HepG2 (cell line): ENCODE measurements at regions not wholly inside any gene's neighbourhood (a gene's known extent, or its start where the extent isn't known, plus 50 kb on each side); places are given as distances from the start of the nearest gene placed in this dataset.

Experiments used
- ATAC-seq: fragments of 200-7000 bp; cut with Tn5 transposase; 3 replicates; pipeline ENCODE4 v1.9.1; 2020; ENCODE audit warnings: mild to moderate bottlenecking, moderate library complexity
- BruUV-seq: library from RNA; stranded (reverse); fragments of 400-500 nt; replicated peaks from 2 replicates; lab custom pipeline; 2021; lab: Mats Ljungman, UMichigan
- CTCF ChIA-PET: fragments of 300-600 bp; formaldehyde crosslinking; extraction: SDS; loops from one replicate; lab custom pipeline; 2021; ENCODE audit warnings: low total read pairs, inconsistent platforms, low intra/inter-chr PET ratio; lab: Yijun Ruan, JAX
- POLR2A ChIA-PET: fragments of 350-600 bp; sonication (Branson Sonifier 250); formaldehyde crosslinking; loops from one replicate; lab custom pipeline; 2020; ENCODE audit warnings: antibody characterized with exemption, inconsistent platforms; lab: Yijun Ruan, JAX
- DNase-seq: peaks from one replicate; pipeline ENCODE4 v3.0.0-alpha.2; 2015; ENCODE audit warnings: low spot score
- FAIRE-seq: peaks from 3 replicates; lab custom pipeline; 2011; peaks lifted over from hg19 to GRCh38; lab: Jason Lieb, UNC
- H2AFZ ChIP-seq: one replicate; pipeline ENCODE4 v1.6.1; 2011; ENCODE audit warnings: low read length, inconsistent platforms
- H3K27ac ChIP-seq: fragments of 300-600 bp; 3 replicates; pipeline ENCODE4 v1.8.0; 2011; ENCODE audit warnings: mixed run types, mild to moderate bottlenecking, mixed read lengths, low read length, inconsistent platforms; ENCODE audit not compliant: insufficient read depth; ENCODE audit errors: extremely low read length
- H3K27me3 ChIP-seq, 2 experiments: fragments of 200-600 bp in 1 of 2; 2 replicates in 1 of 2; 3 replicates in 1 of 2; pipeline versions ENCODE4 v1.6.0 to v1.8.0; 2011; ENCODE audit warnings: low read length in 2 of 2, mild to moderate bottlenecking in 2 of 2, moderate library complexity in 2 of 2, inconsistent platforms in 1 of 2; ENCODE audit not compliant: insufficient read depth in 2 of 2, control insufficient read depth in 1 of 2
- H3K36me3 ChIP-seq, 2 experiments: fragments of 200-600 bp in 1 of 2; replicated peaks in 1 of 2; 2 replicates in 1 of 2; 3 replicates in 1 of 2; pipeline versions ENCODE4 v1.5.1 to v1.8.0; 2011; ENCODE audit warnings: low read length in 2 of 2, inconsistent platforms in 1 of 2; ENCODE audit not compliant: insufficient read depth in 2 of 2, control insufficient read depth in 1 of 2
- H3K4me1 ChIP-seq: 2 replicates; pipeline ENCODE4 v1.5.1; 2012; ENCODE audit warnings: low read length, inconsistent platforms; ENCODE audit not compliant: insufficient read depth
- H3K4me2 ChIP-seq: 2 replicates; pipeline ENCODE4 v1.6.0; 2011; ENCODE audit warnings: low read depth, low read length, inconsistent platforms
- H3K4me3 ChIP-seq, 3 experiments: fragments of 200-600 bp in 1 of 3; sonication (generic), shearing (Covaris generic) in 1 of 3; replicated peaks in 1 of 3; 2 replicates each; pipeline ENCODE4 v1.5.1; 2011 to 2016; ENCODE audit warnings: low read length in 3 of 3, inconsistent platforms in 2 of 3, low read depth in 2 of 3, mild to moderate bottlenecking in 2 of 3, control low read depth in 1 of 3, mixed read lengths in 1 of 3; ENCODE audit not compliant: insufficient read depth in 1 of 3
- H3K79me2 ChIP-seq: one replicate; pipeline ENCODE4 v1.6.1; 2011; ENCODE audit warnings: low read length, inconsistent platforms; ENCODE audit not compliant: insufficient read depth
- H3K9ac ChIP-seq: 2 replicates; pipeline ENCODE4 v1.6.0; 2011; ENCODE audit warnings: mild to moderate bottlenecking, low read depth, low read length, inconsistent platforms; ENCODE audit not compliant: insufficient read depth
- H3K9me3 ChIP-seq: 2 replicates; pipeline ENCODE4 v1.5.1; 2012; ENCODE audit warnings: mild to moderate bottlenecking, low read length
- H4K20me1 ChIP-seq: 2 replicates; pipeline ENCODE4 v1.6.0; 2011; ENCODE audit warnings: inconsistent platforms, mild to moderate bottlenecking, low read length, moderate library complexity; ENCODE audit not compliant: insufficient read depth
- ATF5 ChIP-seq: sonication (generic); formaldehyde crosslinking; IDR thresholded peaks from 2 replicates; pipeline ENCODE4 v1.4.0; 2020; ENCODE audit warnings: mild to moderate bottlenecking, low read depth, missing genetic modification reagents
- EHMT2 ChIP-seq: fragments of 200-600 bp; sonication (generic); IDR thresholded peaks from 2 replicates; pipeline ENCODE4 v1.7.0; 2017; ENCODE audit warnings: antibody characterized with exemption, low read depth, low read length, borderline replicate concordance
- EP300 ChIP-seq, 3 experiments: sonication (generic) in 1 of 3; formaldehyde crosslinking in 1 of 3; IDR thresholded peaks; 2 replicates each; pipeline versions ENCODE4 v1.5.1 to v1.6.1; 2011 to 2020; ENCODE audit warnings: low read depth in 2 of 3, low read length in 2 of 3, borderline replicate concordance in 1 of 3, improper control_type of control experiment in 1 of 3, mild to moderate bottlenecking in 1 of 3, missing genetic modification reagents in 1 of 3, moderate library complexity in 1 of 3
- ESRRA ChIP-seq: sonication (generic); formaldehyde crosslinking; IDR thresholded peaks from 2 replicates; pipeline ENCODE4 v1.5.1; 2020; ENCODE audit warnings: mild to moderate bottlenecking, low read depth, missing genetic modification reagents
- ETV6 ChIP-seq: sonication (generic); formaldehyde crosslinking; conservative IDR thresholded peaks from 2 replicates; pipeline ENCODE4 v1.4.0; 2020; ENCODE audit warnings: missing genetic modification reagents
- HNRNPUL1 ChIP-seq: fragments of 200-400 bp; formaldehyde crosslinking; IDR thresholded peaks from 2 replicates; pipeline ENCODE4 v1.6.1; 2017; ENCODE audit warnings: low read depth, mild to moderate bottlenecking, low read length, moderate library complexity
- ISL2 ChIP-seq: sonication (generic); formaldehyde crosslinking; IDR thresholded peaks from 2 replicates; pipeline ENCODE4 v1.5.0; 2020; ENCODE audit warnings: missing genetic modification reagents
- KLF16 ChIP-seq, 2 experiments: sonication (generic) in 1 of 2; formaldehyde crosslinking in 1 of 2; IDR thresholded peaks; 2 replicates each; pipeline versions ENCODE4 v1.6.1 to v1.8.0; 2016 to 2023; ENCODE audit warnings: missing genetic modification reagents in 2 of 2, missing compliant biosample characterization in 1 of 2
- REL ChIP-seq: sonication (generic); formaldehyde crosslinking; conservative IDR thresholded peaks from 2 replicates; pipeline ENCODE4 v1.8.0; 2022; ENCODE audit warnings: mild to moderate bottlenecking, missing genetic modification reagents, moderate library complexity
- RFX3 ChIP-seq: IDR thresholded peaks from 2 replicates; pipeline ENCODE4 v1.6.1; 2016; ENCODE audit warnings: missing biosample characterization, missing genetic modification reagents
- RNF2 ChIP-seq: fragments of 450-650 bp; conservative IDR thresholded peaks from 2 replicates; pipeline ENCODE4 v1.6.1; 2016; ENCODE audit warnings: low read depth
- SOX13 ChIP-seq, 3 experiments: fragments of 450-650 bp in 1 of 3; sonication (generic) in 1 of 3; formaldehyde crosslinking in 1 of 3; IDR thresholded peaks in 2 of 3; conservative IDR thresholded peaks in 1 of 3; 2 replicates each; pipeline versions ENCODE4 v1.5.0 to v1.6.1; 2016 to 2020; ENCODE audit warnings: antibody characterized with exemption in 1 of 3, mild to moderate bottlenecking in 1 of 3, missing compliant biosample characterization in 1 of 3, missing genetic modification reagents in 1 of 3, moderate library complexity in 1 of 3
- TCF12 ChIP-seq, 2 experiments: fragments of 450-650 bp in 1 of 2; sonication (generic) in 1 of 2; formaldehyde crosslinking in 1 of 2; IDR thresholded peaks; 2 replicates each; pipeline versions ENCODE4 v1.6.1 to v1.8.0; 2017 to 2022; ENCODE audit warnings: antibody characterized with exemption in 1 of 2, mild to moderate bottlenecking in 1 of 2, missing genetic modification reagents in 1 of 2, moderate library complexity in 1 of 2
- ZFP82 ChIP-seq: sonication (generic); formaldehyde crosslinking; IDR thresholded peaks from 2 replicates; pipeline ENCODE4 v1.5.1; 2020; ENCODE audit warnings: mild to moderate bottlenecking, missing genetic modification reagents, borderline replicate concordance
- ZNF280D ChIP-seq: sonication (generic); formaldehyde crosslinking; IDR thresholded peaks from 2 replicates; pipeline ENCODE4 v1.5.1; 2020; ENCODE audit warnings: mild to moderate bottlenecking, missing genetic modification reagents
- ZNF326 ChIP-seq: sonication (generic); formaldehyde crosslinking; IDR thresholded peaks from 2 replicates; pipeline ENCODE4 v1.4.0; 2020; ENCODE audit warnings: missing genetic modification reagents, borderline replicate concordance
- ZSCAN22 ChIP-seq: sonication (generic); formaldehyde crosslinking; IDR thresholded peaks from 2 replicates; pipeline ENCODE4 v1.4.0; 2020; ENCODE audit warnings: mild to moderate bottlenecking, missing genetic modification reagents
- WGBS: methylation state at CpG from one replicate; pipeline ENCODE4 v1.1.6; 2017; ENCODE audit warnings: low lambda C conversion rate; 5-methylcytosine and 5-hydroxymethylcytosine counted together
- in situ Hi-C: cut with HindIII; loops from 2 replicates; pipeline ENCODE4 v1.10.0; 2017; ENCODE audit warnings: low pct_unique_long_range_greater_than_20kb; ENCODE audit not compliant: extremely low pct_ligation_motif_present
- intact Hi-C: fragments of 100-400 bp; cut with micrococcal nuclease; formaldehyde crosslinking; loops from one replicate; pipeline ENCODE4 v1.10.0; 2022; ENCODE audit not compliant: unreplicated experiment

- in situ Hi-C loops = no loop called here
- BruUV-seq = no TSS peak
- H3K4me3 ChIP-seq = no peak overlapping the region
- intact Hi-C loops = no loop called here
- H3K27ac ChIP-seq = no peak overlapping the region
- no peaks in the 10 kb centered on the region for H3K4me1 ChIP-seq
- FAIRE-seq (no peak), DNase-seq (no peak), ATAC-seq (no peak)
- no peaks in the 10 kb centered on the region for H3K36me3 ChIP-seq
- 56% methylated on average over 3 of the region's 3 CpGs for WGBS
- H3K79me2 ChIP-seq = no peaks in the 10 kb centered on the region
- H3K9ac ChIP-seq = no peak overlapping the region
- POLR2A ChIA-PET = no interaction called here
- H4K20me1 ChIP-seq = no peaks in the 10 kb centered on the region
- CTCF ChIA-PET = no interaction called here
- no peaks in the 10 kb centered on the region for H3K27me3 ChIP-seq
- no peak overlapping the region for H3K4me2 ChIP-seq
- H3K9me3 ChIP-seq = no peaks in the 10 kb centered on the region
- TF ChIP-seq ZNF326 = no peak
- TF ChIP-seq ISL2 (CRISPR knock-in tag) = no peak
- TF ChIP-seq ZFP82 (CRISPR knock-in tag) = no peak
- TF ChIP-seq EP300 (IDR thresholded peaks at IDR 0.05; ENCODE audit: low read depth in 2 of 2, low read length in 2 of 2) = no peak
- TF ChIP-seq EP300 (CRISPR knock-in tag; IDR thresholded peaks at IDR 0.05; ENCODE audit: borderline replicate concordance) = no peak
- no peak for TF ChIP-seq ESRRA (CRISPR knock-in tag)
- no peak for TF ChIP-seq RNF2
- no peak for TF ChIP-seq ATF5 (CRISPR knock-in tag)
- no peak for TF ChIP-seq ZSCAN22 (CRISPR knock-in tag)
- no peak for TF ChIP-seq KLF16 (CRISPR knock-in tag; IDR thresholded peaks at IDR 0.05)
- no peak for TF ChIP-seq ZNF280D (CRISPR knock-in tag)
- TF ChIP-seq REL (CRISPR knock-in tag) = no peak
- TF ChIP-seq HNRNPUL1 = no peak
- no peak for TF ChIP-seq SOX13 (IDR thresholded peaks at IDR 0.05)
- TF ChIP-seq SOX13 (CRISPR knock-in tag; conservative IDR thresholded peaks at IDR 0.05 in 1 of 2, IDR thresholded peaks at IDR 0.05 in 1 of 2) = no peak
- TF ChIP-seq ETV6 (CRISPR knock-in tag) = no peak
- no peak for TF ChIP-seq EHMT2
- TF ChIP-seq RFX3 (CRISPR knock-in tag) = no peak
- no peak for TF ChIP-seq TCF12 (IDR thresholded peaks at IDR 0.05)
- no peak for TF ChIP-seq TCF12 (CRISPR knock-in tag; IDR thresholded peaks at IDR 0.05)
- TF ChIP-seq, all 625 proteins: peak for 0
- H2AFZ ChIP-seq = no peak overlapping the region
These were observed 555.3 kb upstream of the MAP3K7 start for GRCh38 chr6:91142154-91142553.
